ENCODE measurements at regions not wholly inside any gene's neighbourhood (a gene's known extent, or its start where the extent isn't known, plus 50 kb on each side); places are given as distances from the start of the nearest gene placed in this dataset.

GRCh38 chr4:133638751-133639150 is 489.7 kb downstream of the PCDH10 start:
- TF ChIP-seq CTCF (IDR thresholded peaks at IDR 0.05; ENCODE audit: poor library complexity, severe bottlenecking) (no peak), TAF1 (IDR thresholded peaks at IDR 0.05; ENCODE audit: low read depth) (no peak), EZH2 (IDR thresholded peaks at IDR 0.05; ENCODE audit: borderline replicate concordance, insufficient read depth, low read length, poor library complexity, severe bottlenecking) (no peak), MXI1 (conservative IDR thresholded peaks at IDR 0.05; ENCODE audit: poor library complexity, severe bottlenecking) (no peak), POLR2AphosphoS5 (IDR thresholded peaks at IDR 0.05) (no peak), EP300 (conservative IDR thresholded peaks at IDR 0.05; ENCODE audit: poor library complexity, severe bottlenecking) (no peak), RAD21 (conservative IDR thresholded peaks at IDR 0.05) (no peak)
- TF ChIP-seq, protein P1, sequence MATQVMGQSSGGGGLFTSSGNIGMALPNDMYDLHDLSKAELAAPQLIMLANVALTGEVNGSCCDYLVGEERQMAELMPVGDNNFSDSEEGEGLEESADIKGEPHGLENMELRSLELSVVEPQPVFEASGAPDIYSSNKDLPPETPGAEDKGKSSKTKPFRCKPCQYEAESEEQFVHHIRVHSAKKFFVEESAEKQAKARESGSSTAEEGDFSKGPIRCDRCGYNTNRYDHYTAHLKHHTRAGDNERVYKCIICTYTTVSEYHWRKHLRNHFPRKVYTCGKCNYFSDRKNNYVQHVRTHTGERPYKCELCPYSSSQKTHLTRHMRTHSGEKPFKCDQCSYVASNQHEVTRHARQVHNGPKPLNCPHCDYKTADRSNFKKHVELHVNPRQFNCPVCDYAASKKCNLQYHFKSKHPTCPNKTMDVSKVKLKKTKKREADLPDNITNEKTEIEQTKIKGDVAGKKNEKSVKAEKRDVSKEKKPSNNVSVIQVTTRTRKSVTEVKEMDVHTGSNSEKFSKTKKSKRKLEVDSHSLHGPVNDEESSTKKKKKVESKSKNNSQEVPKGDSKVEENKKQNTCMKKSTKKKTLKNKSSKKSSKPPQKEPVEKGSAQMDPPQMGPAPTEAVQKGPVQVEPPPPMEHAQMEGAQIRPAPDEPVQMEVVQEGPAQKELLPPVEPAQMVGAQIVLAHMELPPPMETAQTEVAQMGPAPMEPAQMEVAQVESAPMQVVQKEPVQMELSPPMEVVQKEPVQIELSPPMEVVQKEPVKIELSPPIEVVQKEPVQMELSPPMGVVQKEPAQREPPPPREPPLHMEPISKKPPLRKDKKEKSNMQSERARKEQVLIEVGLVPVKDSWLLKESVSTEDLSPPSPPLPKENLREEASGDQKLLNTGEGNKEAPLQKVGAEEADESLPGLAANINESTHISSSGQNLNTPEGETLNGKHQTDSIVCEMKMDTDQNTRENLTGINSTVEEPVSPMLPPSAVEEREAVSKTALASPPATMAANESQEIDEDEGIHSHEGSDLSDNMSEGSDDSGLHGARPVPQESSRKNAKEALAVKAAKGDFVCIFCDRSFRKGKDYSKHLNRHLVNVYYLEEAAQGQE (IDR thresholded peaks at IDR 0.05; ENCODE audit: borderline replicate concordance) = no peak

Data from neural cell (in vitro differentiated cells).